ENCODE measurements at regions not wholly inside any gene's neighbourhood (a gene's known extent, or its start where the extent isn't known, plus 50 kb on each side); places are given as distances from the start of the nearest gene placed in this dataset.

- TF ChIP-seq POLR2AphosphoS5 (IDR thresholded peaks at IDR 0.05; ENCODE audit: low read depth, low read length): no peak
- TF ChIP-seq POLR2A (IDR thresholded peaks at IDR 0.05; ENCODE audit: low read depth, low read length): no peak
- TF ChIP-seq TAF1 (IDR thresholded peaks at IDR 0.05; ENCODE audit: borderline replicate concordance, low read depth, low read length): no peak
Observed at GRCh38 chr5:125969011-125969813, 454.0 kb upstream of the GRAMD2B start.

Data from GM12892 (cell line).